IMR-90 (cell line): ENCODE measurements at regions not wholly inside any gene's neighbourhood (a gene's known extent, or its start where the extent isn't known, plus 50 kb on each side); places are given as distances from the start of the nearest gene placed in this dataset.

Experiments used
- FOS ChIP-seq: fragments of 150-350 bp; IDR thresholded peaks from 2 replicates; pipeline ENCODE4 v1.6.1; 2016; ENCODE audit warnings: low read depth, low read length
- POLR2A ChIP-seq: IDR thresholded peaks from 2 replicates; pipeline ENCODE4 v1.6.1; 2012; ENCODE audit warnings: mild to moderate bottlenecking, low read depth, low read length
- RAD21 ChIP-seq: IDR thresholded peaks from 2 replicates; pipeline ENCODE4 v1.6.1; 2012; ENCODE audit warnings: low read length, improper control_type of control experiment
- RCOR1 ChIP-seq: IDR thresholded peaks from 2 replicates; pipeline ENCODE4 v1.6.1; 2012; ENCODE audit warnings: mild to moderate bottlenecking, low read length, improper control_type of control experiment; ENCODE audit not compliant: insufficient replicate concordance
- RFX5 ChIP-seq: IDR thresholded peaks from 2 replicates; pipeline ENCODE4 v1.8.0; 2012; ENCODE audit warnings: low read depth, mild to moderate bottlenecking, low read length, moderate library complexity
- TF ChIP-seq, protein P1 (sequence below): conservative IDR thresholded peaks from 2 replicates; pipeline ENCODE4 v1.5.1; 2012; ENCODE audit warnings: mild to moderate bottlenecking, low read depth, low read length, improper control_type of control experiment
- TF ChIP-seq, protein P2 (sequence below): fragments of 150-350 bp; IDR thresholded peaks from 2 replicates; pipeline ENCODE4 v1.6.1; 2017; ENCODE audit warnings: mild to moderate bottlenecking, antibody characterized with exemption, low read length, low read depth

DNA sequence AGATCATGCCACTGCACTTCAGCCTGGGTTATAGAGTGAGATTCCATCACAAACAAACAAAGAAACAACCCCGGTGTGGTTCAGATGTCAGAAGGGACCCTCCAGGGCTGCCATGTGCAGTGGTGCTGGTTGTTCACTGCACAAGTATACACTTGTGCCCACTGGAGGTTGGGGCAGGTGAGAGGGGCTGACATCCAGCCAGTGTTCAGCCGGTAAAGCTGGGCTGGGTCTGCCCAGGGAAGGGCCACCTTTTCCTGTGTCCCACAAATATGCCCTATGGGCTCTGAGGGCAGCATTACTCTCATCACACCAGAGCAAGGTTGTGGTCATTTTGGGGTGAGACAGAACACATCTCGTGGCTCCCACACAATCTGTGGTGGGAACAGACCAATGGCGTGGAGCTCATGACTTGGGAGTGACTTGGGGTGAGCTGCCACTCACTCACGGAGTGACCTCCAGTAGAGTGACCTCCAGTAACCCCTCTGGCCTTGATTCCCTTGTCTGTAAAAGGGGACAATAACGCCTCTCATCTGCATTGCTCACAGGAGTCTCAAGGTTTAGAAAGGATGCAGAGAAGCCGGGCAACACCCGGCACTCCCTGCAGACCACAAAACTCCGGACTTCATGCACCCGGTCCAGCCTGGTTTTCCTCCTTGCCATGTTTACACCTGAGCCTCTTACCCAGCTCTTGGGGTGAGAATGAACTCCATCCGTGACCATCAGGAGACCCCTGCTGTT, 69.0 kb upstream of the VRK1 start:
- no peak for TF ChIP-seq POLR2A
- TF ChIP-seq, protein P1, sequence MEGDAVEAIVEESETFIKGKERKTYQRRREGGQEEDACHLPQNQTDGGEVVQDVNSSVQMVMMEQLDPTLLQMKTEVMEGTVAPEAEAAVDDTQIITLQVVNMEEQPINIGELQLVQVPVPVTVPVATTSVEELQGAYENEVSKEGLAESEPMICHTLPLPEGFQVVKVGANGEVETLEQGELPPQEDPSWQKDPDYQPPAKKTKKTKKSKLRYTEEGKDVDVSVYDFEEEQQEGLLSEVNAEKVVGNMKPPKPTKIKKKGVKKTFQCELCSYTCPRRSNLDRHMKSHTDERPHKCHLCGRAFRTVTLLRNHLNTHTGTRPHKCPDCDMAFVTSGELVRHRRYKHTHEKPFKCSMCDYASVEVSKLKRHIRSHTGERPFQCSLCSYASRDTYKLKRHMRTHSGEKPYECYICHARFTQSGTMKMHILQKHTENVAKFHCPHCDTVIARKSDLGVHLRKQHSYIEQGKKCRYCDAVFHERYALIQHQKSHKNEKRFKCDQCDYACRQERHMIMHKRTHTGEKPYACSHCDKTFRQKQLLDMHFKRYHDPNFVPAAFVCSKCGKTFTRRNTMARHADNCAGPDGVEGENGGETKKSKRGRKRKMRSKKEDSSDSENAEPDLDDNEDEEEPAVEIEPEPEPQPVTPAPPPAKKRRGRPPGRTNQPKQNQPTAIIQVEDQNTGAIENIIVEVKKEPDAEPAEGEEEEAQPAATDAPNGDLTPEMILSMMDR = no peak
- TF ChIP-seq, protein P2, sequence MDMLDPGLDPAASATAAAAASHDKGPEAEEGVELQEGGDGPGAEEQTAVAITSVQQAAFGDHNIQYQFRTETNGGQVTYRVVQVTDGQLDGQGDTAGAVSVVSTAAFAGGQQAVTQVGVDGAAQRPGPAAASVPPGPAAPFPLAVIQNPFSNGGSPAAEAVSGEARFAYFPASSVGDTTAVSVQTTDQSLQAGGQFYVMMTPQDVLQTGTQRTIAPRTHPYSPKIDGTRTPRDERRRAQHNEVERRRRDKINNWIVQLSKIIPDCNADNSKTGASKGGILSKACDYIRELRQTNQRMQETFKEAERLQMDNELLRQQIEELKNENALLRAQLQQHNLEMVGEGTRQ = no peak
- TF ChIP-seq RAD21 = no peak
- no peak for TF ChIP-seq RCOR1
- no peak for TF ChIP-seq FOS
- TF ChIP-seq RFX5 = no peak
